Sigmoid colon (tissue), 6 donors: ENCODE measurements at regions not wholly inside any gene's neighbourhood (a gene's known extent, or its start where the extent isn't known, plus 50 kb on each side); places are given as distances from the start of the nearest gene placed in this dataset.

Experiments
- DNase-seq: peaks from one replicate; pipeline ENCODE4 v3.0.0-alpha.2; 2019
- H3K27ac ChIP-seq, 4 donors: fragments of 200-600 bp; sonication (generic); one replicate each; pipeline ENCODE4 v1.5.1; 2016 to 2019; ENCODE audit warnings: mild to moderate bottlenecking in 1 of 4
- H3K27me3 ChIP-seq, 3 donors: fragments of 200-600 bp; sonication (generic); one replicate each; pipeline ENCODE4 v1.5.1; 2019; ENCODE audit warnings: mild to moderate bottlenecking in 1 of 3
- H3K36me3 ChIP-seq, 4 donors: fragments of 200-600 bp; sonication (generic); one replicate each; pipeline ENCODE4 v1.5.1; 2016 to 2019
- H3K4me1 ChIP-seq, 4 donors: fragments of 200-600 bp; sonication (generic); one replicate each; pipeline ENCODE4 v1.5.1; 2017 to 2019
- H3K4me3 ChIP-seq, 4 donors: fragments of 200-600 bp; sonication (generic); one replicate each; pipeline ENCODE4 v1.5.1; 2017 to 2019; ENCODE audit warnings: mild to moderate bottlenecking in 2 of 4, moderate library complexity in 1 of 4
- H3K9me3 ChIP-seq, 4 donors: fragments of 200-600 bp in 3 of 4; sonication (generic) in 3 of 4; one replicate each; pipeline versions ENCODE4 v1.5.1 to v1.6.1; 2013 to 2019
- CTCF ChIP-seq, 4 experiments: fragments of 450-650 bp in 3 of 4; fragments of 200-600 bp in 1 of 4; IDR thresholded peaks; one replicate each; pipeline ENCODE4 v1.5.1; 2016 to 2019; ENCODE audit warnings: antibody characterized with exemption in 4 of 4, mild to moderate bottlenecking in 3 of 4, moderate library complexity in 2 of 4
- EP300 ChIP-seq, 4 donors: sonication (generic); formaldehyde crosslinking; IDR thresholded peaks; one replicate each; pipeline ENCODE4 v1.6.1; 2017; ENCODE audit warnings: antibody characterized with exemption in 4 of 4
- POLR2A ChIP-seq, 2 donors: fragments of 450-650 bp; IDR thresholded peaks; one replicate each; pipeline ENCODE4 v1.6.1; 2016; ENCODE audit warnings: antibody characterized with exemption in 2 of 2, mild to moderate bottlenecking in 2 of 2, moderate library complexity in 2 of 2
- POLR2AphosphoS5 ChIP-seq, 4 donors: sonication (generic); formaldehyde crosslinking; IDR thresholded peaks; one replicate each; pipeline ENCODE4 v1.6.1; 2017; ENCODE audit warnings: antibody characterized with exemption in 4 of 4
- WGBS, 2 donors: extraction: QIAGEN DNeasy Blood & Tissue Kit; methylation state at CpG; one replicate each; pipeline ENCODE4 v1.1.7; 2013; 5-methylcytosine and 5-hydroxymethylcytosine counted together
- intact Hi-C: fragments of 100-400 bp; cut with DNase I; formaldehyde crosslinking; loops from one replicate; pipeline ENCODE4 v1.15.1; 2023
- donor health status: healthy with polysubstance abuse.
- donor health status: healthy.

DNA sequence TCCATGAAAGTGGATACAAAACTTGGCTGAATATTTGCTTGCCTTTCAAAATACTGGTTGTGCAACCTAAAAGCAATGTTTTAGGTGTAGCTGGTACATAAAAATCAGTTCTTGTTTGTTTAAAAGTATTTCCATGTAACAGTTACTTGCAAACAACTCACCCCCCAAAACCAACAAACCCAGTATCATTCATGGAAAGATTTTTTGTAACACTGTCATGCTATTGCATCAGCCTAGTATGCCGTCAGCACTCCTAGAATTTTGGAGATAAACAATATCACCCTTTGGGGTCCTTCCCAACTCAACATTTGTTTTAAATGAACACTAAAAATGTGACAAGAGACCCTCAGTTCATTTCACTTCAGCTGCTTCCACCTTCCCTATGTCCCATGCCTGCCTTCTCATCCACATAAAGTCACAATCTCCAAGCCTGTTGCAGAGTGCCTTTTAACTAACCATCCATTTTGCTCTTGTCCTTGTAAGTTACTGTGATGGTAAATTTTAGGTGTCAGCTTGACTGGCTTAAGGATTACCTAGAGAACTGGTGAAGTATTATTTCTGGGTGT is 425.3 kb downstream of the DUSP10 start:
- intact Hi-C loops: no loop called here
- H3K36me3 ChIP-seq: no peaks in the 10 kb centered on the region
- no peak overlapping the region for H3K4me3 ChIP-seq
- no peaks in the 10 kb centered on the region for H3K27me3 ChIP-seq
- no peaks in the 10 kb centered on the region for H3K9me3 ChIP-seq
- peaks cover 0 to 11% (median 10%) of the 10 kb centered on the region in 4 donors for H3K4me1 ChIP-seq
- DNase-seq: no peak
- no peak for TF ChIP-seq EP300 (IDR thresholded peaks at IDR 0.05)
- no peak for TF ChIP-seq CTCF (IDR thresholded peaks at IDR 0.05)
- no peak for TF ChIP-seq POLR2A (IDR thresholded peaks at IDR 0.05)
- no peak for TF ChIP-seq POLR2AphosphoS5 (IDR thresholded peaks at IDR 0.05)
- H3K27ac ChIP-seq: no peak overlapping the region
- 78 to 85% methylated on average over 1 of the region's 1 CpG for WGBS, 2 donors

- H3K4me1 ChIP-seq: peaks cover 0 to 11% (median 10%) of the 10 kb centered on the region in 4 donors
- intact Hi-C loops: no loop called here
- no peak for DNase-seq
- 59 to 78% methylated on average over 3 of the region's 3 CpGs for whole genome bisulfite sequencing, 2 donors
- H3K27me3 ChIP-seq: no peaks in the 10 kb centered on the region
- no peak overlapping the region for H3K4me3 ChIP-seq
- H3K36me3 ChIP-seq: no peaks in the 10 kb centered on the region
- TF ChIP-seq POLR2A (IDR thresholded peaks at IDR 0.05) (no peak), EP300 (IDR thresholded peaks at IDR 0.05) (no peak), POLR2AphosphoS5 (IDR thresholded peaks at IDR 0.05) (no peak), CTCF (IDR thresholded peaks at IDR 0.05) (no peak)
- H3K27ac ChIP-seq: no peak overlapping the region
- no peaks in the 10 kb centered on the region for H3K9me3 ChIP-seq
Measured at GRCh38 chr1:221317537-221317936, 424.4 kb downstream of the DUSP10 start.

DNA sequence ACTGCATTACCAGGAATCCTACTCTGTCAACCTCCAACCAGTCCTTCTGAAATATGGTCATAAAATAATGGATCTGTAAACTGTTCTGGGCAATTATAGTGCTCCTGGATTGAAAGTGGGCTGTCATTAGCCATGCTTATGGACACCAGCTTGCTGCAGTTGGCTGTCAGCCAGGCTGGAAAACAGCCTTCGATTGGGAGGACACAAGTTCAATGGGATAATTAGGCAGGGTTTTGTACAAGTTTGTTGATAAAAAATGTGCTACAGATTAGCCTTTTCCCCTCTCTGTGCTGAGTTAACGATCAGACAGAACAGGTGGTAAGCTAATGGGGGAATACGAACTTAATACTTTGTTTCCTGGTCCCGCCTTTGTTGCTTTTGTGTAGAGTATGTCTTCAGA is 413.9 kb downstream of the DUSP10 start:
- Histone ChIP-seq H3K36me3 (no peaks in the 10 kb centered on the region), H3K4me3 (no peak overlapping the region), H3K9me3 (peaks cover 0 to 10% (median 4%) of the 10 kb centered on the region in 4 donors), H3K27me3 (no peaks in the 10 kb centered on the region), H3K4me1 (no peaks in the 10 kb centered on the region), H3K27ac (no peak overlapping the region)
- TF ChIP-seq CTCF (IDR thresholded peaks at IDR 0.05) (no peak), POLR2AphosphoS5 (IDR thresholded peaks at IDR 0.05) (no peak), EP300 (IDR thresholded peaks at IDR 0.05) (no peak), POLR2A (IDR thresholded peaks at IDR 0.05) (no peak)
- no peak for DNase-seq
- WGBS, 2 donors: 54 to 65% methylated on average over 4 of the region's 4 CpGs
- intact Hi-C loops: no loop called here

DNA sequence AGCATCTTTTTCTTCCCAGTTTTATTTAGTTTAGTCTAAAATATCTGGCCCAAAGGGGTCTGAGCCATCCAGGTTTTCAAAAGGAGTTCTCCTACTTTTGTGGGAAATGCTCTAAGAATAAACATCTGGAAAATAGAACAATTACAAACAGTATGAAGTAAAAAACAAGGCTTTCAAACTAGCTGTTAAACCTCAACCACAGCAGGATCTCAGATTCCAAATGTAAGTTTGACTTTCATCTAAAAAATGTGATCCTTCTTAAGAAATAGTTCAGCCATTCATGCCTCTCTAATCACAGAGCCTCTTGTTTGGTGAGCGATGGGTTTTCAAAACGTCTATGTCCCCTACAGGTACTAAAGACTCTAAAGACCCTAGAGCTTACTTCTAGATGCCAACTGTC is 413.5 kb downstream of the DUSP10 start:
- 91 to 97% methylated on average over 2 of the region's 2 CpGs for WGBS, 2 donors
- no peaks in the 10 kb centered on the region for H3K27me3 ChIP-seq
- H3K4me1 ChIP-seq: no peaks in the 10 kb centered on the region
- intact Hi-C loops: no loop called here
- no peaks in the 10 kb centered on the region for H3K36me3 ChIP-seq
- no peak for DNase-seq
- TF ChIP-seq EP300 (IDR thresholded peaks at IDR 0.05) (no peak), POLR2AphosphoS5 (IDR thresholded peaks at IDR 0.05) (no peak), POLR2A (IDR thresholded peaks at IDR 0.05) (no peak), CTCF (IDR thresholded peaks at IDR 0.05) (no peak)
- no peak overlapping the region for H3K27ac ChIP-seq
- peaks cover 0 to 10% (median 4%) of the 10 kb centered on the region in 4 donors for H3K9me3 ChIP-seq
- H3K4me3 ChIP-seq: no peak overlapping the region
